Epithelial cell of prostate (primary cell): ENCODE measurements at regions not wholly inside any gene's neighbourhood (a gene's known extent, or its start where the extent isn't known, plus 50 kb on each side); places are given as distances from the start of the nearest gene placed in this dataset.
"Not testable (repeated sequence)": the region's sequence is repeated elsewhere in the genome, so short reads cannot be mapped to it uniquely, and the experiment has no call there.

ENCODE experiments used
- DNase-seq: peaks from one replicate; pipeline ENCODE4 v3.0.0-alpha.2; 2011; ENCODE audit warnings: low read depth, low spot score
- H3K27ac ChIP-seq: fragments of 450-650 bp; 2 replicates; pipeline ENCODE4 v1.5.1; 2017; ENCODE audit warnings: mild to moderate bottlenecking

- no peak for DNase-seq
- no peak overlapping the region for H3K27ac ChIP-seq
Measured at GRCh38 chr7:152505606-152506005, 69.8 kb upstream of the KMT2C start.

- peak overlapping the region; percentile 32 for H3K27ac ChIP-seq
- DNase-seq = no peak
Measured at GRCh38 chr7:152504816-152505215, 69.0 kb upstream of the KMT2C start.

- no peak for DNase-seq
- peak overlapping the region; percentile 32 for H3K27ac ChIP-seq
Measured at GRCh38 chr7:152504367-152504766, 68.6 kb upstream of the KMT2C start.

GRCh38 chr7:152502813-152503790 lies 67.3 kb upstream of the KMT2C start:
- no peak for DNase-seq
- no peak overlapping the region for H3K27ac ChIP-seq

- no peak for DNase-seq
- no peak overlapping the region for H3K27ac ChIP-seq
Measured at GRCh38 chr7:152501506-152501905, 65.7 kb upstream of the KMT2C start.

- DNase-seq, H3K27ac ChIP-seq: not testable (repeated sequence)
Measured at GRCh38 chr7:152499969-152500368, 64.2 kb upstream of the KMT2C start.

- no peak for DNase-seq
- H3K27ac ChIP-seq = no peak overlapping the region
Measured at GRCh38 chr7:152495867-152496266, 60.1 kb upstream of the KMT2C start.

GRCh38 chr7:152492952-152493351 lies 57.1 kb upstream of the KMT2C start:
- no peak for DNase-seq
- H3K27ac ChIP-seq = no peak overlapping the region

- H3K27ac ChIP-seq = no peak overlapping the region
- DNase-seq = no peak
Measured at GRCh38 chr7:152489044-152489443, 53.2 kb upstream of the KMT2C start.

GRCh38 chr7:152486968-152487367 lies 51.2 kb upstream of the KMT2C start:
- no peak overlapping the region for H3K27ac ChIP-seq
- no peak for DNase-seq

- no peak overlapping the region for H3K27ac ChIP-seq
- no peak for DNase-seq
Measured at GRCh38 chr7:152485826-152486225, 50.0 kb upstream of the KMT2C start.
